Hematopoietic multipotent progenitor cell treated with erythropoietin and hydrocortisone succinate and interleukin-3 and kit ligand, for 15 days (in vitro differentiated cells): ENCODE measurements at regions not wholly inside any gene's neighbourhood (a gene's known extent, or its start where the extent isn't known, plus 50 kb on each side); places are given as distances from the start of the nearest gene placed in this dataset.

ENCODE experiments used
- DNase-seq: peaks from one replicate; pipeline ENCODE4 v3.0.0-alpha.2; 2015; ENCODE audit warnings: low spot score

DNA sequence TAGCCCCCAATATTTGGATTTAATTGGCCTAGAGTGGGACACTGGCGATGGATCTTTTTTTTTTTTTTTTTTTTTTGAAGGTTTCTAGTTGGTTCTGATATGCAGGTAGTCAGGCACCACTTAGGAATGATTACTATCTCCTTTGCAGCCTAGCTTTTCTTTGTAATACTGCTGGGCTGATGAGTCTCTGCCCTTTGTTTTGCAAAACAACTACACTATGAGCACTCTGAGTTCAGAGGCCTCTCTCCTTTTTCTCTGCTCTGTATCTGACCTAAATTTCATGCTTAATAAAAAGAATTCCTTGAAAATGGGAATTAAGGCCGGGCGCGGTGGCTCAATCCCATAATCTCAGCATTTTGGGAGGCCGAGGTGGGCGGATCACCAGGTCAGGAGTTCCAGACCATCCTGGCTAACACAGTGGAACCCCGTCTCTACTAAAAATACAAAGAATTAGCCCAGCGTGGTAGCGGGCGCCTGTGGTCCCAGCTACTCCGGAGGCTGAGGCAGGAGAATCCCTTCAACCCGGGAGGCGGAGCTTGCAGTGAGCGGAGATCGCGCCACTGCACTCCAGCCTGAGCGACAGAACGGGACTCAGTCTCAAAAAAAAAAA, 1312.3 kb downstream of the FAM181B start:
- no peak for DNase-seq

DNA sequence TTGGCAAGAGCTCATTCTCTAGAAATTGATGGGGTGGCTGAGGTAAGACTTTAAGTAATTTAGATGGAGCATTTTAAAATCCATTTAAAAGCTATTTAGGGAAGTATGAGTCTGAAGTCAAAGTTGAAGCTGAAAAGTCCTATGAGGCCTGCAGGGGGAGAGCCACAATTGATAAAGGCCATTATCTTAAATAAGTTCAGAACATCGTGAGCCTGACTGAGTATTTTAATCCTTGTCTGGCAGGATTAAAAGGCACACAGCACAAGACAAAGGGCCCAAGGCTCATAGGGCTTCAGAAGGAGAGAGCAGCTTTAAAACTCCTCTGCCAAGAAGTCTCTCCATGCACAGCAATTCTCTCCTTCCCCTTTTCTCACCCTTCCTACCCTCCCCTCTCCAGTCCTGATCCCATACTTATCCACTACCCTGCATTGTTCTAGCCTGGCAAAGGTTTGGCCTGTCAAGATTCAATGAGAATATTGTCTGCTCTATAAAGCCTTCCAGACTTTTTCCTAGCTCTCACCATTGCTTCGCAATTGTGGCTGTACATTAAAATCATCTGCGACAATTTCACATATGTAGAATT, 1312.9 kb downstream of the FAM181B start:
- no peak for DNase-seq

DNA sequence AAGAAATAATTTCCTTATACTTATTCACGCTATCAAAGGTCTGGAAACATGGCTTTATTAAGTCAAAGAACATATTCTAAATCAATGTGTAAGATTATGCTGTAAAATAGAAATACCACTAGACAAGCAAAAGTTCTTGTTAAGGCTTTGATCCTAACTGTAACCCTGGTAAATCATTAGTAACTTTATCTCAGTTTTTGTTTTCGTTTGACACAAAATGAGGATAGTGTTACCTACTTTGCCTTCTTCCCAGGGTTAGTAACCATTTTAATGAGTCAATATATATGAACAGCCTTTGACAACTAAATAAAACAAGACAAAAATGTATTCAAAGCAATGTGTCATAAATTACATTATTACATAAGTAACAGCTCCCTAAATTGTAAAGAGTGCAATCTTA, 1336.3 kb downstream of the FAM181B start:
- no peak for DNase-seq

DNA sequence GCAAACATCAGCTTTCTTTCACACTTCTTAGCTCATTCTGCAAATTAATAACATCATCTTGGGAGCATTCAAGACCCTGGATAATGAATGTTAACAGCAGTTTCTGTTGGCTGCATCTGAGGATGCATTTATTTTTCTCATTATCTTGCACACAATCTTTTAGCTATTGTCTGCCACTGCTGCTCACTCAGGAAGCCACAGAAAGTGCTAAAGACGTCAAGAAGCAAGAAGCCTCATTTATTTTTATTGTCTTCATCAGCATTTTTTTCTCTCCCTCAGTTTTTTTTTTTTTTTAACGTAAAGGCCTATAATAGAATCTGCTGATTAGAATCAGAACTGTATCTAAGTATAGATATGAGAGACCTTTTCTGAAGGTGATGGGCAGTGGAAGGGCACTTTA, 1339.4 kb downstream of the FAM181B start:
- DNase-seq: no peak

GRCh38 chr11:81388326-81388725, 1345.3 kb downstream of the FAM181B start:
- no peak for DNase-seq

GRCh38 chr11:81380395-81380794, 1353.3 kb downstream of the FAM181B start:
- DNase-seq: no peak

- DNase-seq: no peak
These were observed 1356.2 kb downstream of the FAM181B start for GRCh38 chr11:81377418-81377817.

GRCh38 chr11:81373986-81374385, 1359.7 kb downstream of the FAM181B start:
- no peak for DNase-seq

DNA sequence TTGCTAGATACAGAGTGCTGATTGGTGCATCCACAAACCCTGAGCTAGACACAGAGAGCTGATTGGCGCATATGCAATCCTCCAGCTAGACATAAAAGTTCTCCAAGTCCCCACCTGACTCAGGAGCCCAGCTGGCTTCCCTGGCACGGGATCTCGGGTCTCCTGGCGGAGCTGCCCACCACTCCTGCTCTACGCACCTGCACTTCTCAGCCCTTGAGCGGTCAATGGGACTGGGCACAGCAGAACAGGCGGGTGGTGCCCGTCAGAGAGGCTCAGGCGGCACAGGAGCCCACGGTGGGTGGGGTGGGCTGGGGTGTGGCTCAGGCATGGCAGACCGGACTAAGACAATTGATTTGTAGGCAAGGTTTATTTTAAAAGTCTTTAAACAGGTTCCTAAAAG, 1365.5 kb downstream of the FAM181B start:
- DNase-seq: no peak

DNA sequence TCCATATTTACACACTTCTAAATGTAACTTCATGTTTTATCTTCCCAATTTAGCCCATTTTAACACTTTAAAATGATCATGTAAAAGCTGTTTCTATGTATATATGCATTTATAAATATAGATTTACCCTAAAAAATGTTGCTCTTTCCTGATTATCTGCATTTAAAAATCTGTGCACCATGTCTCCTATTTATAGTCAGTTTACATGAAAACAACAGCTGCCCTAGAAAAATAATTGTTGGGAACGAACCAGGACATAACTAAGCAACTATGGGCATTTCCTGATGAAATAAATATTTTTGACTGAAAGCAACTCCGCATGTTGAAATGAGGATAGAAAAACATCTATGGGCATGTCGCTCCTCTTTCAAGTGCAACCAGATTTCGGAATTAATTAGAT, 1368.2 kb downstream of the FAM181B start:
- no peak for DNase-seq

- no peak for DNase-seq
These were observed 1374.2 kb downstream of the FAM181B start for GRCh38 chr11:81359476-81359875.

GRCh38 chr11:81345609-81346008, 1388.1 kb downstream of the FAM181B start:
- DNase-seq: no peak

DNA sequence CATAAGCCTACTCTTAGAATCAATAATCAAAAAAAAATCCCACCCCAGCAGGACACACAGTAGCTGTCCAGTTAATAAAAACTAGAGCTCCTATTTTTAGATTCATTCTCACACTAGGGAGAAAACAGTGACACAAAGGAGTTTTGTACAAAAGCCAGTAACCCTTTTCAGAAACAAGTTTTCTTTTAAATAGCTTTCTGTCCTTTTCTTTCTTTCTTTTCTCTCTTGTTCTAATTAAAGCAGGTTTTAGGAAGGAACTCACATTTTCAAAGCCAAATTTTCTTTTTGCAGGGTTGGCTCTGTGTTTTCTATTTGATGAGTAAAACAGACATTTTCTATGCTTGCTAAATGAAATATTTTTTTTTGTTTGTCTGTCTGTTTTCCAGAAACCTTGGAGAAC, 1390.7 kb downstream of the FAM181B start:
- DNase-seq: no peak

DNA sequence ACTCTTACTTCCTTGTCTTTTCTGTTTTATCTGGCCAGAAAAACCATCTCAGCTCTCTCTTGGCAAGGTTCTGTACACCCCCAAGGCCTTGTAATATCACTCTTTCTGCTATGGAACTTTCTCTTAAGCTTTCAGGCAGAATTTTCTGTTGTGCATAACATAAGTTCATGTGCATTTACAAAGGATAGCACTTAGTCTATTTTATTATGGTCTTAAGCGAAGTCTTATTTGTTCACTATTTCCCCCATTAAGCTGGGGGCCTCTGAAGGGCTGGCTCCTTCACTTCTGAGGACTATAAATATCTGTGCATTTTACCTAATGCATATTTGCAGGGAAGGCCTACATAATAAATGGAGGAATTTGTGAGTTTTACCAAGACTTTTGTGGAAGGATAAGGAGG, 1393.4 kb downstream of the FAM181B start:
- no peak for DNase-seq

DNA sequence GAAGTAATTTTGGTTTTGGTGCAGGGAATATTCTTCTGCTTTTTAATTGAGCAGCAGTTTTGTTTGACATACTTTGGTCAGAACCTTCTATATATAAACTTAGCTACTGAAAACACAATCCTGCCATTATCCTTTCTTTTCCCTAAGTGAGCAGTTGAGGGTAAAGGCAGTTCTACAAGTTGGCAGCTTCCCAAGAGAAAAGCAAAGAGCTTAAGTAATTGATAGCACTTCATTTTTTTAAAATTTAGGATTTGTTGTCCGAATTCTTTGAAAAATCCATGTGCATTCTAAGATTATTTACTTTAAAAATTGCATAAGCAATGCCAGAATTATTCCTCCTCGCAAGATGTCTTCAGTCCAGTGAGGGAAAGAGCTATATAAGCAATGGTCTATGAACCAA, 1394.1 kb downstream of the FAM181B start:
- DNase-seq: no peak

DNA sequence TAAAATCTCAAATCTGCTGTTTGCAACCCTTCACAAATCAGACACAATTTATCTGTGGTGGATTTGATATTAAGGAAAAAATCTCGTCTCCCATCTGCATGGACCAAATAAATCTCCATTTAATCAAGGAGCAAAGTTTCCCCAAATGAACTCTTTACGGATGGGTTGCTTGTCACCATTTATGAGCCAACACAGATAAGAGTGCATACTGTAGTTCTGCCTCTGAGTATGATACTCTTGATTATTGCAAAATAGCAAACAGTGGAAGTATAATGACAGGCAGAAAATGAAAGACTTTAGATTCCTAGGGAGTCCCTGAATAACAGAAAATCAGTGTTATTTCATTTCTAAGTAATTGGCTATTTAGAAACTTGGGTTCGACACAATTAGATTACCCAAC, 1395.9 kb downstream of the FAM181B start:
- DNase-seq: no peak

DNA sequence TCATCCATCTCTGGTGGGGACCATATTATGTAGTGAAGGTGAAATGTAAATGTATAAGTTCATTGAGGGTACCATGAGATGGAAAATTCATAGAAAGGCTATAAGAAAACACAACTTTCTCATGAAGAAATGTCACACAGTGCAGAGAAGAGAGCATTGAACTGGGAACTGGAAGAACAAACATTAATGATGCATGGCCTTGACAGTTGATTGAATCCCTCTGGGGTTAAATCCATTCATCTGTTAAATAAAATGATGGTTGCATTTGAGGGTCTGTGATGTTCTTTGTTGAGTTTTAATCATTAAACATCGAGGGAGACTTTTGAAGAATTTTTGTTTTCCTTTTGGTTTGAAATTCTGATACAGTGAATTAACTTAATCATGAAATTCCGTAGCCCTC, 1401.4 kb downstream of the FAM181B start:
- DNase-seq: no peak

- no peak for DNase-seq
These were observed 1401.9 kb downstream of the FAM181B start for GRCh38 chr11:81331611-81332235.

- no peak for DNase-seq
These were observed 1402.6 kb downstream of the FAM181B start for GRCh38 chr11:81331088-81331487.

DNA sequence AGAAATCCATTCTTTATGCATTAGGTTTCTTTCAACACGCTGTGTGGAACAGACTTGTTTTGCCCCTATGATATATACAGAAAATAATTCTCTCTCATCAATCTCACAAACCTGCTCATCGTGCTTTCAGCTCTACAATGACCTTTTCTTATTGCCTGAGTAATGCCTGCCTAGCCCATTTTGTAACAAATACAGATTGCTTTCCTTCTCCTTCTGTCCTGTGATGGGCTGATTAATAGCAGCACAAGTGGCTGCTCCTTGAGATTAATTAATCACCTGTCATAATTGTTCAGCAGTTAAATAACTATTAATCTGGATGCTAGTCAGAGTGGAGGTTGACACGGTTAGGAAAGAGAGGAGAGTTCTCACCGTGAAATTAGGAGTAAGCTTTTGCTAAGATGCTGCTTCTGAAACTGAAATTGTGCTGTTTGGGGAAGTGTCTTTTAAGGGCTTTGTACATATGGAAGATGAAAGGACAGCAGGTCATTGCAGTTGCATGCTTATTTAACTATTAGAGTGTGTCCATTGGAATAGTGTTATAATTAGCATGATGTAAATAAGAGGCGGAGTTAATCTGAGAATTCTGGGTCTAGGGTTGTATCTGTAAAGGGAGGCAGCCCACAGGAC, 1430.5 kb downstream of the FAM181B start:
- no peak for DNase-seq

DNA sequence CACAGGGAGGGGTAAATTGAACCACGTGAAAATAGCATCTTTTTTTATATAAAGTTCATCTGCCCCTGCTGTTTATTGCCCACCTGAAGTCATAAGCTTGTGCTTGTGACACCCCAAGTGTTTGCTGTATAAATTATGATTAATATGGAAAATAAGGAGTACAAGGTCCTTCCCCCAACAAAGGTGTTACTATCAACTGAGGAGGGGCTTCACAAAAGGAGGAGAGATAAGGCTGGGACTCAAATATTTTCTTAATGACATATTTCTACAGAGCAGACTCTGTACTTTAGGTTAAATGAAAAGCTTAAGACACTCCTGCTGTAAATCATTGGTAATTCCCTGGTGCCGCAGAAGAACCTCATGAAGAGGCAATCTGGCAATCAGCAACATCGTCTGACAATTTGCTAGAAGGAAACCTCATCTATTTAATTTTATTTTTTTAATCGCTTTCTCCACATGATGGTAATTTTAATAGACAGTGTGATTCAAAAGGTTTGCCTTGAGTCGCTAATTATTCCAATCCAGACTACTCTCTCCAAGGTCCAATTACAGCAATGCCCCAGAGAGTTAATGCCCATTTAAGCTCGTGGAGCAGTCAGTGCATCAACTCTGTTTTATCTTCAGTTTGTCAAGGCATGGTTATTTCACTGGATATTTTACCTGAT, 1432.4 kb downstream of the FAM181B start:
- no peak for DNase-seq

DNA sequence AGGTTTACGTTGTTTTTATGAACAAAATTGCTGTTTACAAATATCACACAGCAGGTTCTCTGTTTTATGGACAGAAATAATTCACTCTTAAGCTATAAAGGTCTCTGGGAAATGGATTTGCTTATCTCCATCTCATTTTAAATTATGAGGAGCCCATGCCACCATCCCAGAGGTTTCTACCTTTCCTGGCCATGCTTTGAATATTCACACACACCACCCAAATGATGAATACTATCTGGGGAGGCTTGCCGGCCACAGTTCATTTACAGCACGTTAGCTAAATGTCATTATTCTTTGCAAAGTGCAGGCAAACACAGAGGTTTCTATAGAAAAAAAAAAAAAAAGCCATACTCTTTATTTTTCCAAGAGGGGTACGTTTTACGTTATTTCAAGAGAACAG, 1446.7 kb downstream of the FAM181B start:
- DNase-seq: no peak

GRCh38 chr11:81286550-81286949, 1447.1 kb downstream of the FAM181B start:
- no peak for DNase-seq
